ENCODE measurements at regions not wholly inside any gene's neighbourhood (a gene's known extent, or its start where the extent isn't known, plus 50 kb on each side); places are given as distances from the start of the nearest gene placed in this dataset.

DNA sequence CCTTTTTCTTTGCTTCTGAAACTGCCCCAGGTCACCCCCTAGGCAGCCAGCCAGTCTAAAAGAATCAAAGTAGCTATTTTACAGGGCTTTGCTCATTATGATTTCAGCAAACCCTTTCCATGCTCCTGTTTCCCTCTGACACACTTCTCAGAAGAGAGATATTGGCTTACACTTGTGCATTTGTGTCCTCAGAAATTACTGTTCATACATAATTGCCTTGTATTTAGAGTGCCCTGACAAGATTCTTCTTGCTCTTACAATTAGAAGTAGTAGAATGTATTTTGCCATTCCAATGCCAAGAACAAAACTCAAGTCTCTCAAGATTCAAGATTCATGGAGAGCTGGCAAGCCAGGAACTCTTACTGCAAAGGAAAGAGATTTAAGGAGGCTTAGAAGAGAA is 531.0 kb upstream of the ZFP42 start:
- Histone ChIP-seq H3K9ac (ENCODE audit: low read length) (no peak overlapping the region), H3K4me3 (ENCODE audit: low read depth in 1 of 2, low read length in 2 of 2) (no peak overlapping the region), H3K9me3 (ENCODE audit: low read length) (no peaks in the 10 kb centered on the region), H3K36me3 (ENCODE audit: insufficient read depth, low read length) (no peaks in the 10 kb centered on the region), H3K27ac (ENCODE audit: low read depth, low read length) (no peak overlapping the region), H3K27me3 (ENCODE audit: control insufficient read depth in 1 of 2, insufficient read depth in 2 of 2, low read length in 2 of 2) (no peaks in the 10 kb centered on the region), H3K4me1 (ENCODE audit: insufficient read depth, low read length) (no peaks in the 10 kb centered on the region)

DNA sequence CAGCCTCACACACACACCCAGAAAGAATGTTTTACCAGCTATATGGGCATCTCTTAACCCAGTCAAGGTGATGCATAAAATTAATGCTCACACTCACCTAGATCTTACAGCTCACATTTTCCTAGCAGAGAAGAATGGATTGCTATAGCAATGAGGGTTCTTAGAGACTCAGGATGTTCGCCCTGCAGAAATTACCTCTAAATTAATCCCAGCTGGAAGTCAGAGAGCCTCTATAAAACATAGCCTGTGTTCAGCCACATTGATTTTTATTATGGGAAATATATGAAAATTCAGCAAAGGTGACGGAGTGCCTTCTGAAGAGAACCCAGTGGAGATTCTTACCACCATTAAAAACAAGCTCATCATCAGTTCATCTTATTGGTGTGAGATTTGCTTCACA is 528.3 kb upstream of the ZFP42 start:
- Histone ChIP-seq H3K9me3 (ENCODE audit: low read length) (no peaks in the 10 kb centered on the region), H3K27ac (ENCODE audit: low read depth, low read length) (no peak overlapping the region), H3K4me3 (ENCODE audit: low read depth in 1 of 2, low read length in 2 of 2) (no peak overlapping the region), H3K4me1 (ENCODE audit: insufficient read depth, low read length) (no peaks in the 10 kb centered on the region), H3K9ac (ENCODE audit: low read length) (no peak overlapping the region), H3K27me3 (ENCODE audit: control insufficient read depth in 1 of 2, insufficient read depth in 2 of 2, low read length in 2 of 2) (no peaks in the 10 kb centered on the region), H3K36me3 (ENCODE audit: insufficient read depth, low read length) (no peaks in the 10 kb centered on the region)

DNA sequence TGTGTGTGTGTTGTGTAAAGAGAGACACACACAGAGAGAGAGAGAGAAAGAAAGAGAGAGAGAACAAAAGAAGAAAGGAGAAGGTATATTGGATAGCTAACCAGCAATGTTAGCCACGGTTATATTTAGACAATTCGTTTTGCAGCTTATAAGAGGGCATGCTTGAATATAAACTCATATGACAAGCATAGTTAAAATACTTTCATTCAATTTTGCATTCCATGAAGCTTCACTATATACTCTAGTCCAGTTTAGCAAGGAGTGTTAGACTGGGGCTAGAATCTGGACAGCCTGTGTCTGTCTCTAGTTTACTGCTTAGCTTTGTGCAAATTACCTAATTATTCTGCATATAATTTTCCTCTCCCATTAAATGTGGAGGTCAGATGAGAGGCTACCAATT is 525.9 kb upstream of the ZFP42 start:
- no peaks in the 10 kb centered on the region for H3K9me3 ChIP-seq (ENCODE audit: low read length)
- H3K9ac ChIP-seq (ENCODE audit: low read length), result no peak overlapping the region
- no peaks in the 10 kb centered on the region for H3K4me1 ChIP-seq (ENCODE audit: insufficient read depth, low read length)
- no peaks in the 10 kb centered on the region for H3K27me3 ChIP-seq (ENCODE audit: control insufficient read depth in 1 of 2, insufficient read depth in 2 of 2, low read length in 2 of 2)
- no peaks in the 10 kb centered on the region for H3K36me3 ChIP-seq (ENCODE audit: insufficient read depth, low read length)
- no peak overlapping the region for H3K4me3 ChIP-seq (ENCODE audit: low read depth in 1 of 2, low read length in 2 of 2)
- no peak overlapping the region for H3K27ac ChIP-seq (ENCODE audit: low read depth, low read length)

DNA sequence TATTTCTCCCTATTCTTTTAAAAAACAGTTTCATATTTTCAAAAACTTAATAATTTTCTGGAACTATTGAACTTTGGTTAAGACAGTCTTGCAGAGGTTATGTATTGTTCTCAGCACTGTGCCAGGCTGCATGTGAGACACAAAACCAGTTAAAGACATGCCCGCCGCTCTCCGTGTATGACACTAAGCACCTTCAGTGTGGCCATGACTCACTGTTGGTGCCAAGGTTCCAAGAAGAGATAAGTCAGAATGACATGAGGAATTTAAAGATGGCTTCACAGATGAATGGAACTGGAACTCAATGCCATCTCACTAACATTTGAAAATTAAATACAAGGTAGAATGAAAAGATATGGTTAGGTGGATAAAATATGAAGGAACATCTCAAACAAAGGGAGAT is 525.5 kb upstream of the ZFP42 start:
- Histone ChIP-seq H3K36me3 (ENCODE audit: insufficient read depth, low read length) (no peaks in the 10 kb centered on the region), H3K9me3 (ENCODE audit: low read length) (no peaks in the 10 kb centered on the region), H3K4me3 (ENCODE audit: low read depth in 1 of 2, low read length in 2 of 2) (no peak overlapping the region), H3K27me3 (ENCODE audit: control insufficient read depth in 1 of 2, insufficient read depth in 2 of 2, low read length in 2 of 2) (no peaks in the 10 kb centered on the region), H3K9ac (ENCODE audit: low read length) (no peak overlapping the region), H3K27ac (ENCODE audit: low read depth, low read length) (no peak overlapping the region), H3K4me1 (ENCODE audit: insufficient read depth, low read length) (no peaks in the 10 kb centered on the region)

DNA sequence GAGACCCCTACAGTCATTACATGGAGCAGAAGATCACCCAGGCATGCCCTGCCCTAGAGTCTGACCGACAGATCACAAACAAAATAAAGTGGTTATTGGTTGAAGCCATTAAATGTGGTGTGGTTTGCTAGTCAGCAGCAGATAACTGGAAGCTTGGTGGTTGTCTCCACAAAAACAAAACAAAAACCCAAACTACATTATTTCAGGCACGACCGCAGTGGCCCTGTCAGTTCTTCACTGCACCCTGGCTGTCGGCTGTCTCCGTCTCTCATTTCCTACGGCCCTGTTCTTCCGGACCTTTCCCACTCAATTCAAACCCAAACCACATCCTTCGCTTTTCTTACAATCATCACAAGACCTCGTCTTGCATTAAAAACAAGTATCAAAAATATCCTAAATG is 521.3 kb upstream of the ZFP42 start:
- no peaks in the 10 kb centered on the region for H3K9me3 ChIP-seq (ENCODE audit: low read length)
- H3K4me3 ChIP-seq (ENCODE audit: low read depth in 1 of 2, low read length in 2 of 2), result no peak overlapping the region
- no peaks in the 10 kb centered on the region for H3K27me3 ChIP-seq (ENCODE audit: control insufficient read depth in 1 of 2, insufficient read depth in 2 of 2, low read length in 2 of 2)
- peaks cover 14% of the 10 kb centered on the region for H3K4me1 ChIP-seq (ENCODE audit: insufficient read depth, low read length)
- H3K9ac ChIP-seq (ENCODE audit: low read length), result no peak overlapping the region
- H3K27ac ChIP-seq (ENCODE audit: low read depth, low read length), result no peak overlapping the region
- H3K36me3 ChIP-seq (ENCODE audit: insufficient read depth, low read length), result no peaks in the 10 kb centered on the region

DNA sequence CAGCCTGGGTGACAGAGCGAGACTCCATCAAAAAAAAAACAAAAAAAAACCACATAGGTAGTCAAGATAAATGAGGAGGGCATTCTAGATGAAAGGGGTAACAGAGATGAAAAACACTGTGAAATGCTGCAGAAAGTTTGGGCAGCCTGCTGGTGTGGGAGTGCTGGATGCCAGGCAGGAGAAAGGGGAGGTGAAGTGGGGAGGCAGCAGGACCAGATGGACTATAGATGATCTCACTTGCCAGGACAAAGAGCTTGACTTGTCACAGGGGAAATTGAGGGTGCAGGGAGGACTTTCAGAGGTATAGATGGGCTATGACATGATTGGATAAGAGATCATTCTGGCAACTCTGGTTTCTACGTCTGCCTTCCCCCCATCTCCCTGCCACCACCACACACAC is 519.7 kb upstream of the ZFP42 start:
- no peaks in the 10 kb centered on the region for H3K36me3 ChIP-seq (ENCODE audit: insufficient read depth, low read length)

DNA sequence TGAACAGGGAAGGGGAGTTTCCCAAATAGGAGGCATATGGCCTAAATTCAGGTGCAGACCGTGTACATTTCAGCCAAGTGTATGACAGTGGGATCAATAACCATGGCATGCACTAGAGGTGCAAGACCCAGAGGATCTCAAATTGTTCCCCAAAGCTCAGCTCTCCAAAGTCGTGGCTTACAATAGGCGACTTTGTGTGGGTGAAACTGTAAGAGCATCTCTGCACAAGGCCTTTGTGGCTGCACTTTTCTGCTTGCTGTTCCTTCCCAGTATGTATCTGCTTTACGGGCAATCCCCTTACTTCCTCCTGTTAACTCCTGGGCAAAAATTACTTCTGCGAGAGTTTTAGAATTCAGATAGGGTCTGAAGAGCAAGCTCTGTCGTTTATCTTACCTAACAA is 518.3 kb upstream of the ZFP42 start:
- Histone ChIP-seq H3K4me3 (ENCODE audit: low read depth in 1 of 2, low read length in 2 of 2) (no peak overlapping the region), H3K9ac (ENCODE audit: low read length) (no peak overlapping the region), H3K36me3 (ENCODE audit: insufficient read depth, low read length) (no peaks in the 10 kb centered on the region), H3K27me3 (ENCODE audit: control insufficient read depth in 1 of 2, insufficient read depth in 2 of 2, low read length in 2 of 2) (no peaks in the 10 kb centered on the region), H3K4me1 (ENCODE audit: insufficient read depth, low read length) (peaks cover 25% of the 10 kb centered on the region), H3K9me3 (ENCODE audit: low read length) (no peaks in the 10 kb centered on the region), H3K27ac (ENCODE audit: low read depth, low read length) (no peak overlapping the region)

More for the DNA sequence above, 519.7 kb upstream of the ZFP42 start:
- Histone ChIP-seq H3K4me1 (ENCODE audit: insufficient read depth, low read length) (peaks cover 25% of the 10 kb centered on the region), H3K9ac (ENCODE audit: low read length) (no peak overlapping the region), H3K27me3 (ENCODE audit: control insufficient read depth in 1 of 2, insufficient read depth in 2 of 2, low read length in 2 of 2) (no peaks in the 10 kb centered on the region), H3K9me3 (ENCODE audit: low read length) (no peaks in the 10 kb centered on the region), H3K27ac (ENCODE audit: low read depth, low read length) (no peak overlapping the region), H3K4me3 (ENCODE audit: low read depth in 1 of 2, low read length in 2 of 2) (no peak overlapping the region)

DNA sequence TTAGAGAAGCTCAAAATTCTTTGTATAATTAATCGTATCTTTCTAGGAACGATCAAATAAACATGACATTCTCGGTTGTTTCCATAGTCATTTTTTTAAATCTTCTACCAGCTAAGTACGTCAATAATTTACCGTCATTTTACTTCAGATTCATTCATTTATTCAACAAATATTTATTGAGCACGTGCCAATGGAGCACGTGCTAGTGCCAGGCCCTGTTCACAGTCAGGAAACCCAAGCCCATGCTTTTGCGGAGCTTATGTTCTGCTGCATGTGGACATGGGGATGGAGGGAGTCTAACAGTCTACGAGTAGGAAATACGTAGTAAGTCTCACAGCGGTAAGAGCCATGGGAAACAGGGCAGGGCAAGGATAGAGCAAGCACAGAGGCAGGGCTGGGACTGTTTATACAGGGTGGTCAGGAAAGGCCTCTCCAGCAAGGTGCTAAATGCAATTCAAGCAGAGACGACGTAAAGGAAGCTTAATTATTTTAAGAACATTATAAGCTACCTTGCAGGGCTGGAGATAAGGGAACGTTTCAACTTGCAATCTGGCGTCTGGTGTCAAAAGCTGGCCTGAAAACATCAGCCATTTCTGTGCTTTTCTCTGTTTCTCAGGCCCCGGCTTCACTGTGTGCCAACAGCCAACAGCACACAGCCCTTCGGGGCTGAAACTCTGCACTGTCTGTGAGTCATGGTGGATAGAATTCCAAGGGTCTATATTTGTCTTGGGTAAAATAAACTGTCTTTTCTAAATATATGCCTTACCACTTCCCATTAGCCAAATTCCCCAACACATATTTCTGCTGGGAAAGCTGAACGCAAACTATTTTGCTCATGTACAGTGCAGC is 517.1 kb upstream of the ZFP42 start:
- Histone ChIP-seq H3K27ac (ENCODE audit: low read depth, low read length) (peak overlapping the region; percentile 1), H3K9me3 (ENCODE audit: low read length) (no peaks in the 10 kb centered on the region), H3K9ac (ENCODE audit: low read length) (no peak overlapping the region), H3K4me3 (ENCODE audit: low read depth in 1 of 2, low read length in 2 of 2) (no peak overlapping the region), H3K27me3 (ENCODE audit: control insufficient read depth in 1 of 2, insufficient read depth in 2 of 2, low read length in 2 of 2) (no peaks in the 10 kb centered on the region), H3K4me1 (ENCODE audit: insufficient read depth, low read length) (peaks cover 25% of the 10 kb centered on the region), H3K36me3 (ENCODE audit: insufficient read depth, low read length) (no peaks in the 10 kb centered on the region)

DNA sequence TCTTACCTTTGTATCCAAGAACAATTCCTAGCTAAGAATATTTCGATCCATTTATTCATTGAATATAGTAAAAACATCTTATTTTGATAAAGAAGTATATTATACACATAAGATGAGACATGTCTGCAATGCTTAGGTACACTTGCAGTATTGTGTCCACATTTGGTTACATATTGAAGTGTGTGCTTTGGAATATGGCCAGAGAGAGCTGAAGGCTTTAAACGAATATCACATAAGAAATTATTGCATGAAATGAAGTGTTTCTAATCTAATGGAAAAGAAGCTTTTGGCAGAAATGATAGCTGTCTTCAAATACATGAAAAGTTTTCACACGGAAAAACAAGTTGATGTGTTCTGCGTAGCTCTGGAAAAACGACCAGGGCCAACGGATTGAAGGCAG is 516.1 kb upstream of the ZFP42 start:
- Histone ChIP-seq H3K4me3 (ENCODE audit: low read depth in 1 of 2, low read length in 2 of 2) (no peak overlapping the region), H3K9ac (ENCODE audit: low read length) (no peak overlapping the region), H3K27me3 (ENCODE audit: control insufficient read depth in 1 of 2, insufficient read depth in 2 of 2, low read length in 2 of 2) (no peaks in the 10 kb centered on the region), H3K36me3 (ENCODE audit: insufficient read depth, low read length) (no peaks in the 10 kb centered on the region), H3K9me3 (ENCODE audit: low read length) (no peaks in the 10 kb centered on the region), H3K27ac (ENCODE audit: low read depth, low read length) (no peak overlapping the region), H3K4me1 (ENCODE audit: insufficient read depth, low read length) (peaks cover 25% of the 10 kb centered on the region)

DNA sequence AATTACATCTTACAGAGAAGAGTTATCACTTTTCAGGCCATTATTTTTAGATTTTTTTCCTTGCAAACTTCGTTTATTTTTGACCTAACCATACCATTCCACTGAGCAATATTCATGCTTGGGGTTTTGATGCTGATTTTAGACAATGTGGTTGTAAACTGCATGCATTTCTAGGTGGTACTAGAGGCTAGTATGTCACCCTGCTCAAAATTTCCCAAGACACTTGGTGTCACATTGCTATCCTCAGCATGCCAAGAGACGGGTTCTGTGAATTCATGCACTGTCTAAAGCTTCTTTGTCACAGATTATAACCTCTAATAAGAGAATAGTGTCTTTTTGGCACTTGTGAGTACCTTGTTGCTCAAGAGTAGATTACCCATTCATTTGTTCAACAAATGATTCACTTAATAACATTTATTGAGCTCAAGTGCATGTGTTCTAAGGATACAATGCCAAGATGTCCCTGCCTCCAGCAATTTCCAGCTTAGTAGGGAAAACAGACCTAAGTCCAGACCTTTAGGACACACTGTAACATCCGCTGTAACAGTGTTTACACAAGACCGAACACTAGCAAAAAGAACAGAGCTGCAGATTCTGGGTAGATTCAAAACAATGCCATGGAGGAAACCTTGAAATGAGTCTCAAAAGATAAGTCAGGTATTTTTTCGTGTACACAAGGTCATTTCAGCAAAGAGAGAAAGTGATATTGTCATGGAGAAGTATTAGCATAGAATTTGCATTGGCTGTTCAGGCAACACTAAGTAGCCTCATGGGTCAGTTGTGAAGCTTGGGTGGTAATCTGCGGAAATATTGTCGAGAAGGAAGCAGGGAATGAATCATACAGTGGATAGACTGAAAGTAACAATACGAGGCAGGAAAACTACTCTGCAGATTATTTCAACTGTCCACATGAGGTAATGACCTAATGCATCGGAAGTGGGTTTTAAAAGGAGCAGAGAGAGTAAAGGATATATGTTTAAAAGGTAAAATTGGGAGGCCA is 515.1 kb upstream of the ZFP42 start:
- H3K36me3 ChIP-seq (ENCODE audit: insufficient read depth, low read length), result no peaks in the 10 kb centered on the region
- H3K27ac ChIP-seq (ENCODE audit: low read depth, low read length), result no peak overlapping the region

DNA sequence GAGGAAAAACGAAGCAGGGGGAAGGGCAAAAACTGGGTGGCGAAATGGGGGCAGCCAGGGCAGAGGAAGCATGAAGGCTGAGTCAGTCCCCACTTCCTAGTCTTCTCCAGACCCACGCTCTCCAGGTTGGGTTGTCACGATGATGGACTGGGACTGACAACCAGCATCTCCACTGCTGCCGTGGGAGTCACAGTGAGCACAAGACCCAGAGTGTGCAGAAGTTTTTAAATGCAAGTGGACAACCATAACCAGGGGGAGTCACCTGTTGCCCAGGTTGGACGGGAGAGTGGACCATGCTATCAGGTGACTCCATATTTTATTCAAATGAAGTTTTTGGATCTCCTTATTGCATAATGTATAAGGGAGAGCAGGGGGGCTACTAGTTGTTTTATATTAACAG is 511.4 kb upstream of the ZFP42 start:
- Histone ChIP-seq H3K4me1 (ENCODE audit: insufficient read depth, low read length) (peaks cover 11% of the 10 kb centered on the region), H3K27me3 (ENCODE audit: control insufficient read depth in 1 of 2, insufficient read depth in 2 of 2, low read length in 2 of 2) (no peaks in the 10 kb centered on the region), H3K9ac (ENCODE audit: low read length) (no peak overlapping the region), H3K4me3 (ENCODE audit: low read depth in 1 of 2, low read length in 2 of 2) (no peak overlapping the region), H3K36me3 (ENCODE audit: insufficient read depth, low read length) (no peaks in the 10 kb centered on the region), H3K9me3 (ENCODE audit: low read length) (no peaks in the 10 kb centered on the region), H3K27ac (ENCODE audit: low read depth, low read length) (no peak overlapping the region)

More for the DNA sequence above, 515.1 kb upstream of the ZFP42 start:
- no peak overlapping the region for H3K9ac ChIP-seq (ENCODE audit: low read length)
- H3K4me3 ChIP-seq (ENCODE audit: low read depth in 1 of 2, low read length in 2 of 2), result no peak overlapping the region
- H3K4me1 ChIP-seq (ENCODE audit: insufficient read depth, low read length), result peaks cover 25% of the 10 kb centered on the region
- no peaks in the 10 kb centered on the region for H3K9me3 ChIP-seq (ENCODE audit: low read length)
- no peaks in the 10 kb centered on the region for H3K27me3 ChIP-seq (ENCODE audit: control insufficient read depth in 1 of 2, insufficient read depth in 2 of 2, low read length in 2 of 2)
